IPS-18a (cell line): ENCODE measurements at regions not wholly inside any gene's neighbourhood (a gene's known extent, or its start where the extent isn't known, plus 50 kb on each side); places are given as distances from the start of the nearest gene placed in this dataset.

Source experiments
- H3K27ac ChIP-seq: one replicate; pipeline ENCODE4 v1.5.1; 2013; ENCODE audit warnings: low read length
- H3K27me3 ChIP-seq: one replicate; pipeline ENCODE4 v1.6.1; 2013; ENCODE audit warnings: mild to moderate bottlenecking, low read length; ENCODE audit not compliant: control insufficient read depth, insufficient read depth
- H3K36me3 ChIP-seq: one replicate; pipeline ENCODE4 v1.6.1; 2013; ENCODE audit warnings: low read depth, low read length; ENCODE audit not compliant: control insufficient read depth
- H3K4me1 ChIP-seq: one replicate; pipeline ENCODE4 v1.6.1; 2013; ENCODE audit warnings: low read depth, low read length; ENCODE audit not compliant: control insufficient read depth
- H3K4me3 ChIP-seq: one replicate; pipeline ENCODE4 v1.5.1; 2013; ENCODE audit warnings: low read length
- H3K9ac ChIP-seq: one replicate; pipeline ENCODE4 v1.6.1; 2013; ENCODE audit warnings: mild to moderate bottlenecking, low read length, moderate library complexity
- H3K9me3 ChIP-seq: one replicate; pipeline ENCODE4 v1.6.1; 2013; ENCODE audit warnings: low read depth, low read length; ENCODE audit not compliant: control insufficient read depth

GRCh38 chr14:62304257-62304656 lies 542.0 kb downstream of the SNAPC1 start:
- H3K27me3 ChIP-seq = no peaks in the 10 kb centered on the region
- H3K4me3 ChIP-seq = no peak overlapping the region
- no peaks in the 10 kb centered on the region for H3K36me3 ChIP-seq
- H3K27ac ChIP-seq = no peak overlapping the region
- peaks cover 7% of the 10 kb centered on the region for H3K4me1 ChIP-seq
- no peaks in the 10 kb centered on the region for H3K9me3 ChIP-seq
- H3K9ac ChIP-seq = no peak overlapping the region

- no peak overlapping the region for H3K9ac ChIP-seq
- no peaks in the 10 kb centered on the region for H3K27me3 ChIP-seq
- H3K9me3 ChIP-seq = no peaks in the 10 kb centered on the region
- no peak overlapping the region for H3K27ac ChIP-seq
- H3K36me3 ChIP-seq = no peaks in the 10 kb centered on the region
- peaks cover 7% of the 10 kb centered on the region for H3K4me1 ChIP-seq
- no peak overlapping the region for H3K4me3 ChIP-seq
Observed at GRCh38 chr14:62307844-62308243, 545.6 kb downstream of the SNAPC1 start.

- Histone ChIP-seq H3K36me3 (no peaks in the 10 kb centered on the region), H3K9me3 (no peaks in the 10 kb centered on the region), H3K27ac (no peak overlapping the region), H3K4me3 (no peak overlapping the region), H3K27me3 (no peaks in the 10 kb centered on the region), H3K9ac (no peak overlapping the region), H3K4me1 (peaks cover 7% of the 10 kb centered on the region)
Observed at GRCh38 chr14:62308316-62308715, 546.1 kb downstream of the SNAPC1 start.

- Histone ChIP-seq H3K4me3 (no peak overlapping the region), H3K27me3 (no peaks in the 10 kb centered on the region)
Observed at GRCh38 chr14:62308891-62309290, 546.7 kb downstream of the SNAPC1 start.

GRCh38 chr14:62313212-62313611 lies 551.0 kb downstream of the SNAPC1 start:
- Histone ChIP-seq H3K4me1 (peaks cover 3% of the 10 kb centered on the region), H3K27me3 (no peaks in the 10 kb centered on the region), H3K9me3 (no peaks in the 10 kb centered on the region), H3K36me3 (no peaks in the 10 kb centered on the region), H3K4me3 (no peak overlapping the region), H3K9ac (no peak overlapping the region), H3K27ac (no peak overlapping the region)

More at GRCh38 chr14:62308891-62309290, 546.7 kb downstream of the SNAPC1 start:
- Histone ChIP-seq H3K4me1 (peaks cover 7% of the 10 kb centered on the region), H3K9ac (no peak overlapping the region), H3K36me3 (no peaks in the 10 kb centered on the region), H3K27ac (no peak overlapping the region), H3K9me3 (no peaks in the 10 kb centered on the region)

- Histone ChIP-seq H3K9me3 (no peaks in the 10 kb centered on the region), H3K27ac (no peak overlapping the region), H3K4me1 (no peaks in the 10 kb centered on the region), H3K36me3 (no peaks in the 10 kb centered on the region), H3K4me3 (no peak overlapping the region), H3K9ac (no peak overlapping the region), H3K27me3 (no peaks in the 10 kb centered on the region)
Observed at GRCh38 chr14:62314221-62314620, 552.0 kb downstream of the SNAPC1 start.

GRCh38 chr14:62314871-62315270 lies 552.7 kb downstream of the SNAPC1 start:
- no peak overlapping the region for H3K4me3 ChIP-seq
- H3K4me1 ChIP-seq = no peaks in the 10 kb centered on the region
- H3K9me3 ChIP-seq = no peaks in the 10 kb centered on the region
- no peak overlapping the region for H3K27ac ChIP-seq
- H3K9ac ChIP-seq = no peak overlapping the region
- H3K36me3 ChIP-seq = no peaks in the 10 kb centered on the region
- no peaks in the 10 kb centered on the region for H3K27me3 ChIP-seq

- Histone ChIP-seq H3K9ac (no peak overlapping the region), H3K9me3 (no peaks in the 10 kb centered on the region), H3K4me3 (no peak overlapping the region), H3K4me1 (no peaks in the 10 kb centered on the region), H3K36me3 (no peaks in the 10 kb centered on the region), H3K27ac (no peak overlapping the region), H3K27me3 (no peaks in the 10 kb centered on the region)
Observed at GRCh38 chr14:62315631-62316030, 553.4 kb downstream of the SNAPC1 start.

GRCh38 chr14:62322216-62322615 lies 560.0 kb downstream of the SNAPC1 start:
- Histone ChIP-seq H3K9me3 (no peaks in the 10 kb centered on the region), H3K36me3 (no peaks in the 10 kb centered on the region), H3K9ac (no peak overlapping the region), H3K27ac (no peak overlapping the region), H3K4me3 (no peak overlapping the region), H3K4me1 (no peaks in the 10 kb centered on the region), H3K27me3 (no peaks in the 10 kb centered on the region)

GRCh38 chr14:62329427-62329826 lies 567.2 kb downstream of the SNAPC1 start:
- no peaks in the 10 kb centered on the region for H3K9me3 ChIP-seq
- no peak overlapping the region for H3K4me3 ChIP-seq
- no peak overlapping the region for H3K27ac ChIP-seq
- no peaks in the 10 kb centered on the region for H3K36me3 ChIP-seq
- no peaks in the 10 kb centered on the region for H3K4me1 ChIP-seq
- no peaks in the 10 kb centered on the region for H3K27me3 ChIP-seq
- H3K9ac ChIP-seq = no peak overlapping the region

- H3K4me3 ChIP-seq = no peak overlapping the region
- H3K9me3 ChIP-seq = peaks cover 8% of the 10 kb centered on the region
- no peaks in the 10 kb centered on the region for H3K4me1 ChIP-seq
- H3K9ac ChIP-seq = no peak overlapping the region
- H3K36me3 ChIP-seq = no peaks in the 10 kb centered on the region
- H3K27me3 ChIP-seq = no peaks in the 10 kb centered on the region
- no peak overlapping the region for H3K27ac ChIP-seq
Observed at GRCh38 chr14:62347562-62348011, 585.4 kb downstream of the SNAPC1 start.

- no peak overlapping the region for H3K4me3 ChIP-seq
- peaks cover 9% of the 10 kb centered on the region for H3K4me1 ChIP-seq
- no peak overlapping the region for H3K27ac ChIP-seq
- no peaks in the 10 kb centered on the region for H3K36me3 ChIP-seq
- peaks cover 5% of the 10 kb centered on the region for H3K9me3 ChIP-seq
- H3K9ac ChIP-seq = no peak overlapping the region
- no peaks in the 10 kb centered on the region for H3K27me3 ChIP-seq
Observed at GRCh38 chr14:62357362-62357761, 595.1 kb downstream of the SNAPC1 start.
